ENCODE measurements at regions not wholly inside any gene's neighbourhood (a gene's known extent, or its start where the extent isn't known, plus 50 kb on each side); places are given as distances from the start of the nearest gene placed in this dataset.

- Histone ChIP-seq H3K4me1 (no peaks in the 10 kb centered on the region), H3K27ac (no peak overlapping the region), H3K27me3 (ENCODE audit: low read depth) (no peaks in the 10 kb centered on the region), H3K9me3 (no peaks in the 10 kb centered on the region), H3K4me3 (no peak overlapping the region), H3K36me3 (no peaks in the 10 kb centered on the region)
- DNase-seq: no peak
- TF ChIP-seq, protein P1, sequence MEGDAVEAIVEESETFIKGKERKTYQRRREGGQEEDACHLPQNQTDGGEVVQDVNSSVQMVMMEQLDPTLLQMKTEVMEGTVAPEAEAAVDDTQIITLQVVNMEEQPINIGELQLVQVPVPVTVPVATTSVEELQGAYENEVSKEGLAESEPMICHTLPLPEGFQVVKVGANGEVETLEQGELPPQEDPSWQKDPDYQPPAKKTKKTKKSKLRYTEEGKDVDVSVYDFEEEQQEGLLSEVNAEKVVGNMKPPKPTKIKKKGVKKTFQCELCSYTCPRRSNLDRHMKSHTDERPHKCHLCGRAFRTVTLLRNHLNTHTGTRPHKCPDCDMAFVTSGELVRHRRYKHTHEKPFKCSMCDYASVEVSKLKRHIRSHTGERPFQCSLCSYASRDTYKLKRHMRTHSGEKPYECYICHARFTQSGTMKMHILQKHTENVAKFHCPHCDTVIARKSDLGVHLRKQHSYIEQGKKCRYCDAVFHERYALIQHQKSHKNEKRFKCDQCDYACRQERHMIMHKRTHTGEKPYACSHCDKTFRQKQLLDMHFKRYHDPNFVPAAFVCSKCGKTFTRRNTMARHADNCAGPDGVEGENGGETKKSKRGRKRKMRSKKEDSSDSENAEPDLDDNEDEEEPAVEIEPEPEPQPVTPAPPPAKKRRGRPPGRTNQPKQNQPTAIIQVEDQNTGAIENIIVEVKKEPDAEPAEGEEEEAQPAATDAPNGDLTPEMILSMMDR (IDR thresholded peaks at IDR 0.05): no peak
- intact Hi-C loops (cut with DNase I): no loop called here
- ATAC-seq: no peak
Observed at GRCh38 chr3:162546910-162547309, 1050.3 kb downstream of the OTOL1 start.

DNA sequence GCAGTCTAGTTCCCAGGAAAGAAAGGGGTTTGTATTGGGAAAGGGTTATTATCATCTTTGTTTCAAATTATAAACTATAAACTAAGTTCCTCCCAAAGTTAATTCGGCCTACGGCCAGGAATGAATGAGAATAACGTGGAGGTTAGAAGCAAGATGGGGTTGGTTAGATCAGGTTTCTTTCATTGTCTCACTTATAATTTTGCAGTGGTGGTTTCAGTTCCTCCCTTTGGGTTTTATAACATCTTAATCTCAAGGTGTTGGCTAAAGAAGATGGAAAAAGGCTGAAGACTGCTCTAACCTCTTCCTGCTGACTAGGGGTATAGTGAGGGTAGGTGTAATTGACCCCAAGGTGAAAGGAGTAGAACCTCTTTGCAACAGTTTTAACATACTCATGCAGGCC, 1050.7 kb downstream of the OTOL1 start:
- intact Hi-C loops (cut with DNase I): no loop called here
- ATAC-seq: no peak
- no peaks in the 10 kb centered on the region for H3K36me3 ChIP-seq
- no peak for DNase-seq
- TF ChIP-seq, protein P1 (IDR thresholded peaks at IDR 0.05): no peak
- H3K4me1 ChIP-seq: no peaks in the 10 kb centered on the region
- H3K27me3 ChIP-seq (ENCODE audit: low read depth): no peaks in the 10 kb centered on the region
- H3K9me3 ChIP-seq: no peaks in the 10 kb centered on the region
- H3K27ac ChIP-seq: no peak overlapping the region
- H3K4me3 ChIP-seq: no peak overlapping the region

DNA sequence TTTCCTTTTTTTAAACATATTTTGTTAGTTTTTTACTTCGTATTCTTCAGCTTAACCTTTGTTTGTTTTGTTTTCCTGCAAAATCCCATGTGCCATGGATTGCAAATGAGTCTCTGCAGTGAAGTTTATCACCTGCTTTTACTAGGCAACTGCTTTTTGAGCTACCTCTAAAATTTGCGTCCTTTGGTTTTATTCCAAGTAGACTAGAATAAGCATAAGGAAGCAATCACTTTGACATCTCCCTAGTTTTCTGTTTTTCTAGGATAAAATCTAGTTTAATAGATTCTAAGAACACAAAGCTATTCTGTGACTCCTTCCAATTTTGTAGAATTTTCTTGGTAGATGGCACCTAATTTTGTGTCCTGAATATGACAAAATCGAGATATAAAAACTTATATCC, 1059.2 kb downstream of the OTOL1 start:
- Histone ChIP-seq H3K36me3 (no peaks in the 10 kb centered on the region), H3K27ac (no peak overlapping the region), H3K9me3 (no peaks in the 10 kb centered on the region), H3K4me3 (no peak overlapping the region), H3K4me1 (no peaks in the 10 kb centered on the region), H3K27me3 (ENCODE audit: low read depth) (no peaks in the 10 kb centered on the region)
- TF ChIP-seq, protein P1 (IDR thresholded peaks at IDR 0.05): no peak
- ATAC-seq (no peak), DNase-seq (no peak)
- intact Hi-C loops (cut with DNase I): no loop called here

- ATAC-seq (no peak), DNase-seq (no peak)
- H3K4me1 ChIP-seq: no peaks in the 10 kb centered on the region
- H3K9me3 ChIP-seq: no peaks in the 10 kb centered on the region
- no peak overlapping the region for H3K4me3 ChIP-seq
- H3K27ac ChIP-seq: no peak overlapping the region
- H3K27me3 ChIP-seq (ENCODE audit: low read depth): no peaks in the 10 kb centered on the region
- no peaks in the 10 kb centered on the region for H3K36me3 ChIP-seq
- TF ChIP-seq, protein P1 (IDR thresholded peaks at IDR 0.05): no peak
- intact Hi-C loops (cut with DNase I): no loop called here
Observed at GRCh38 chr3:162558016-162558415, 1061.4 kb downstream of the OTOL1 start.

GRCh38 chr3:162568706-162569105, 1072.1 kb downstream of the OTOL1 start:
- no peak overlapping the region for H3K4me3 ChIP-seq
- no peaks in the 10 kb centered on the region for H3K27me3 ChIP-seq (ENCODE audit: low read depth)
- no peaks in the 10 kb centered on the region for H3K36me3 ChIP-seq
- H3K9me3 ChIP-seq: no peaks in the 10 kb centered on the region
- no peak for ATAC-seq
- intact Hi-C loops (cut with DNase I): no loop called here
- H3K4me1 ChIP-seq: no peaks in the 10 kb centered on the region
- DNase-seq: no peak
- H3K27ac ChIP-seq: no peak overlapping the region
- TF ChIP-seq, protein P1 (IDR thresholded peaks at IDR 0.05): no peak

- no peaks in the 10 kb centered on the region for H3K27me3 ChIP-seq (ENCODE audit: low read depth)
- peak; percentile 81 to 91 for ATAC-seq
- intact Hi-C loops (cut with DNase I): no loop called here
- H3K9me3 ChIP-seq: no peaks in the 10 kb centered on the region
- DNase-seq: no peak
- no peaks in the 10 kb centered on the region for H3K36me3 ChIP-seq
- H3K4me1 ChIP-seq: no peaks in the 10 kb centered on the region
- no peak overlapping the region for H3K27ac ChIP-seq
- no peak overlapping the region for H3K4me3 ChIP-seq
- TF ChIP-seq, protein P1 (IDR thresholded peaks at IDR 0.05): no peak
Observed at GRCh38 chr3:162569314-162569713, 1072.7 kb downstream of the OTOL1 start.
